B cell (primary cell): ENCODE measurements at regions not wholly inside any gene's neighbourhood (a gene's known extent, or its start where the extent isn't known, plus 50 kb on each side); places are given as distances from the start of the nearest gene placed in this dataset.

Experiments
- ATAC-seq: fragments of 200-7000 bp; cut with Tn5 transposase; one replicate; pipeline ENCODE4 v1.10.0; 2021; ENCODE audit warnings: low read depth, mild to moderate bottlenecking, moderate number of reproducible peaks, moderate library complexity
- CTCF ChIA-PET: fragments of 350-600 bp; sonication (Branson Sonifier 250); formaldehyde crosslinking; loops from one replicate; lab custom pipeline; 2021; ENCODE audit warnings: antibody characterized with exemption, inconsistent platforms; lab: Charles Lee
- POLR2A ChIA-PET: fragments of 350-600 bp; sonication (Branson Sonifier 250); formaldehyde crosslinking; loops from one replicate; lab custom pipeline; 2021; ENCODE audit warnings: antibody characterized with exemption; lab: Charles Lee
- DNase-seq: peaks from one replicate; pipeline ENCODE4 v3.0.0; 2013
- H2AFZ ChIP-seq: 2 replicates; pipeline ENCODE4 v1.6.1; 2012; ENCODE audit warnings: mild to moderate bottlenecking, low read depth, low read length; ENCODE audit not compliant: insufficient read depth, poor library complexity, severe bottlenecking
- H3K27ac ChIP-seq, 2 donors: 1 replicate in 1 of 2; 2 replicates in 1 of 2; pipeline ENCODE4 v1.5.1; 2012 to 2013; ENCODE audit warnings: low read length in 2 of 2, mild to moderate bottlenecking in 2 of 2, moderate library complexity in 1 of 2
- H3K27me3 ChIP-seq, 4 experiments: fragments of 200-600 bp in 1 of 4; sonication (generic) in 1 of 4; replicated peaks in 1 of 4; 1 replicate in 2 of 4; 2 replicates in 2 of 4; pipeline versions ENCODE4 v1.6.1 to v1.7.0; 2013 to 2016; ENCODE audit warnings: low read length in 3 of 4, mild to moderate bottlenecking in 2 of 4, mixed read lengths in 1 of 4, moderate library complexity in 1 of 4; ENCODE audit not compliant: insufficient read depth in 4 of 4, control insufficient read depth in 3 of 4; ENCODE audit errors: control extremely low read depth in 1 of 4
- H3K36me3 ChIP-seq, 2 experiments: replicated peaks in 1 of 2; 1 replicate in 1 of 2; 2 replicates in 1 of 2; pipeline versions ENCODE4 v1.6.1 to v1.7.1; 2013; ENCODE audit warnings: low read length in 1 of 2; ENCODE audit not compliant: insufficient read depth in 2 of 2, control insufficient read depth in 1 of 2; ENCODE audit errors: control extremely low read depth in 1 of 2, extremely low read depth in 1 of 2
- H3K4me1 ChIP-seq, 2 donors: fragments of 200-600 bp in 1 of 2; sonication (generic) in 1 of 2; 1 replicate in 1 of 2; 2 replicates in 1 of 2; pipeline versions ENCODE4 v1.5.1 to v1.6.1; 2013 to 2017; ENCODE audit warnings: low read length in 2 of 2; ENCODE audit not compliant: control insufficient read depth in 2 of 2, insufficient read depth in 2 of 2
- H3K4me2 ChIP-seq: replicated peaks from 2 replicates; pipeline ENCODE3; 2012; ENCODE audit warnings: mild to moderate bottlenecking, low read depth, low read length; ENCODE audit not compliant: poor library complexity, severe bottlenecking
- H3K4me3 ChIP-seq, 5 experiments: fragments of 200-600 bp in 1 of 5; sonication (generic) in 1 of 5; 1 replicate in 3 of 5; 2 replicates in 2 of 5; pipeline versions ENCODE4 v1.5.1 to v1.7.0; 2011 to 2016; ENCODE audit warnings: low read length in 4 of 5, mild to moderate bottlenecking in 4 of 5, low read depth in 2 of 5, control low read depth in 1 of 5, moderate library complexity in 1 of 5; ENCODE audit not compliant: insufficient read depth in 1 of 5; ENCODE audit errors: control extremely low read depth in 1 of 5, extremely low read depth in 1 of 5
- H3K79me2 ChIP-seq: fragments of 200-600 bp; sonication (generic); one replicate; pipeline ENCODE4 v1.6.0; 2016; ENCODE audit warnings: low read length; ENCODE audit not compliant: control insufficient read depth, insufficient read depth
- H3K9ac ChIP-seq: fragments of 200-600 bp; sonication (generic); 2 replicates; pipeline ENCODE4 v1.6.1; 2017; ENCODE audit warnings: mild to moderate bottlenecking, low read length, moderate library complexity
- H3K9me3 ChIP-seq, 3 donors: one replicate each; pipeline versions ENCODE4 v1.6.1 to v1.7.1; 2013; ENCODE audit warnings: low read length in 2 of 3; ENCODE audit not compliant: control insufficient read depth in 2 of 3, insufficient read depth in 1 of 3; ENCODE audit errors: control extremely low read depth in 1 of 3
- H4K20me1 ChIP-seq: 2 replicates; pipeline ENCODE4 v1.6.0; 2012; ENCODE audit warnings: mild to moderate bottlenecking, low read length; ENCODE audit not compliant: insufficient read depth, control insufficient read depth, poor library complexity, severe bottlenecking
- H3K27ac Mint-ChIP-seq: one replicate; pipeline ENCODE4 v1.8.0; 2021; ENCODE audit warnings: mixed read lengths
- H3K27me3 Mint-ChIP-seq: one replicate; pipeline ENCODE4 v1.8.0; 2021; ENCODE audit warnings: mixed read lengths
- H3K4me1 Mint-ChIP-seq: one replicate; pipeline ENCODE4 v1.8.0; 2021; ENCODE audit warnings: mixed read lengths
- H3K4me3 Mint-ChIP-seq: one replicate; pipeline ENCODE4 v1.8.0; 2021; ENCODE audit warnings: mixed read lengths
- H3K9me3 Mint-ChIP-seq: one replicate; pipeline ENCODE4 v1.8.0; 2022; ENCODE audit warnings: mixed read lengths; ENCODE audit not compliant: insufficient read depth
- EZH2 ChIP-seq: IDR thresholded peaks from 2 replicates; pipeline ENCODE4 v1.6.1; 2012; ENCODE audit warnings: borderline replicate concordance, low read depth, mild to moderate bottlenecking, moderate library complexity, low read length; ENCODE audit not compliant: insufficient read depth, poor library complexity, severe bottlenecking
- WGBS: methylation state at CpG from one replicate; pipeline ENCODE4 v1.1.5; 2013; ENCODE audit warnings: missing lambda C conversion rate; ENCODE audit not compliant: insufficient coverage; 5-methylcytosine and 5-hydroxymethylcytosine counted together
- intact Hi-C: fragments of 100-400 bp; cut with micrococcal nuclease; formaldehyde crosslinking; loops from one replicate; pipeline ENCODE4 v1.10.0; 2022
- TF ChIP-seq, protein P1 (sequence below): fragments of 200-600 bp; IDR thresholded peaks from one replicate; pipeline ENCODE4 v1.8.0; 2022; ENCODE audit warnings: antibody characterized with exemption, mild to moderate bottlenecking

DNA sequence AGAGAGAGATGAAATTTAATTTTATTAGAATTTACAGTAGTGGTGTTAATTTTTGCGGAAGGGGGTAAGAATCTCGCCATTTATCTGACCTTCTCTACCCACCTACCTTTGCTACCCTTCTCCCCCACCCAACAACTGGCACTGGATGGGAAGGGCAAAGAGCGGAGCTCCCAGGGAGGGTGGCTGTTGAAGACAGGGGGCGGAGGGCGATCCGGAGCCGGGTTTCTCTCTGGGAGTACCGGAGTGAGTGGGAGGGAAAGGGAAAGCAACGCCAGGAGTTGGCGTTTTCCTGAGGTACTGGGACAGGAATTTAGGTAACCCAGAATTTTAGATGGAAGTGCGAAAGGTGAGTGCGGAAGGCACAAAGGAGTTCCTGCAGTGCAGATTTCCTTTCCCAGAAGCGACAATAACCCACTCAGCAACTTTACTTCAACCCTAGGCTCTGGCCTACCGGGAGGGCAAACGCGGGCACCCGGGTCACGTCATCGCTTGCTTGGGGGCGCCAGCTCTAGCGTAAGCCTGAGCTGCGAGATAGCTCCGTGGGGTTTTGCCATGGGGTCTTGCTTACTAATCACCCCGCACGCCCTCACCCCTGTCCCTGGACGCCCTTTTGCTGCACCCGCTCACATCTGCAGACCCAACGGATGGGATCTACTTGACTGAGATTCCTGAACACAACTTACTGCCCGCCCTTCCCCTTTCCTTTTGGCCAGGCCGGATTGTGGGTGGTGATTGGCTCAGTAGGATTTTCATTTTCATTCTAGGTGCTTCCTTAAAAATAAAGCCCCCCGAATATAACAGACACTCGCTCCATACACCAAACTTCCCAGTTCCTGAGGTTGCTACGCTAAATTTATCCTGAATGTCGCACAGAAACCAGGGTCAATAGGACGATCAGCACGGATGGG, 413.0 kb upstream of the ESRRG start:
- ATAC-seq: no peak
- Histone ChIP-seq H3K4me1 (peaks cover 4% of the 10 kb centered on the region in 2 donors), H3K79me2 (no peaks in the 10 kb centered on the region), H3K9me3 (peaks cover 0 to 43% (median 0%) of the 10 kb centered on the region in 3 donors), H3K4me3 (no peak overlapping the region), H3K9ac (no peak overlapping the region), H3K36me3 (no peaks in the 10 kb centered on the region), H3K27me3 (peaks cover 0 to 64% (median 27%) of the 10 kb centered on the region in 4 experiments), H2AFZ (no peak overlapping the region), H3K27ac (no peak overlapping the region), H4K20me1 (no peaks in the 10 kb centered on the region), H3K4me2 (peak overlapping the region; percentile 19)
- Mint-ChIP-seq H3K4me1 (peaks cover 4% of the 10 kb centered on the region), H3K9me3 (peaks cover 3% of the 10 kb centered on the region), H3K27me3 (peaks cover 65% of the 10 kb centered on the region), H3K27ac (peak overlapping the region; percentile 15), H3K4me3 (no peak overlapping the region)
- no peak for TF ChIP-seq EZH2
- TF ChIP-seq, protein P1, sequence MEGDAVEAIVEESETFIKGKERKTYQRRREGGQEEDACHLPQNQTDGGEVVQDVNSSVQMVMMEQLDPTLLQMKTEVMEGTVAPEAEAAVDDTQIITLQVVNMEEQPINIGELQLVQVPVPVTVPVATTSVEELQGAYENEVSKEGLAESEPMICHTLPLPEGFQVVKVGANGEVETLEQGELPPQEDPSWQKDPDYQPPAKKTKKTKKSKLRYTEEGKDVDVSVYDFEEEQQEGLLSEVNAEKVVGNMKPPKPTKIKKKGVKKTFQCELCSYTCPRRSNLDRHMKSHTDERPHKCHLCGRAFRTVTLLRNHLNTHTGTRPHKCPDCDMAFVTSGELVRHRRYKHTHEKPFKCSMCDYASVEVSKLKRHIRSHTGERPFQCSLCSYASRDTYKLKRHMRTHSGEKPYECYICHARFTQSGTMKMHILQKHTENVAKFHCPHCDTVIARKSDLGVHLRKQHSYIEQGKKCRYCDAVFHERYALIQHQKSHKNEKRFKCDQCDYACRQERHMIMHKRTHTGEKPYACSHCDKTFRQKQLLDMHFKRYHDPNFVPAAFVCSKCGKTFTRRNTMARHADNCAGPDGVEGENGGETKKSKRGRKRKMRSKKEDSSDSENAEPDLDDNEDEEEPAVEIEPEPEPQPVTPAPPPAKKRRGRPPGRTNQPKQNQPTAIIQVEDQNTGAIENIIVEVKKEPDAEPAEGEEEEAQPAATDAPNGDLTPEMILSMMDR: no peak
- ChIA-PET CTCF (no interaction called here), POLR2A (no interaction called here)
- DNase-seq: no peak
- intact Hi-C loops: no loop called here
- 12% methylated on average over 21 of the region's 36 CpGs for WGBS

DNA sequence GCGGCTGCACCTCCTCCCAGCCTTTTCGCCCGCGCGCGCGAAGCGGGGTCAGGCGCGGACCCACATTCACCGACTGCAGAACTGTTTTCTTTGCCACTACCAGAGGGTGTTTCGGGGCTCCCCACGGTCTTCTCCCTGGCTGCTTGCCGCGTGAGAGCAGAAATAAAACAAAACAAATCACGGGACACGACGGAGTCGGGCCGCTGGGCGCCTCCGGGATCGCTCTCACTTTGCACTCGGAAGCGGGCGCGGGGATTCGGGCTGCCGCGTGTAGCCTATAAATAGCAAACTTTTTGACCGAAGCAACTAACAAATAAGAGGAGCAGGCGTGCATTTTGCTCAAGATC, 412.3 kb upstream of the ESRRG start:
- ATAC-seq: no peak
- Histone ChIP-seq H3K4me1 (peaks cover 4% of the 10 kb centered on the region in 2 donors), H3K27ac (no peak overlapping the region), H4K20me1 (no peaks in the 10 kb centered on the region), H3K4me2 (peak overlapping the region; percentile 19), H3K27me3 (peaks cover 0 to 58% (median 22%) of the 10 kb centered on the region in 4 experiments), H3K9ac (no peak overlapping the region), H3K9me3 (peaks cover 0 to 43% (median 0%) of the 10 kb centered on the region in 3 donors), H2AFZ (no peak overlapping the region), H3K4me3 (no peak overlapping the region), H3K36me3 (no peaks in the 10 kb centered on the region), H3K79me2 (no peaks in the 10 kb centered on the region)
- H3K27ac Mint-ChIP-seq: no peak overlapping the region
- no peak overlapping the region for H3K4me3 Mint-ChIP-seq
- WGBS: 5% methylated on average over 28 of the region's 32 CpGs
- intact Hi-C loops: no loop called here
- no peak for DNase-seq
- ChIA-PET POLR2A (interaction anchor here (0.7 kb wide), 1 partner anchor 16 kb away, joined by 3 read pairs; no protein-coding TSS in a partner anchor), CTCF (no interaction called here)
- H3K9me3 Mint-ChIP-seq: peaks cover 3% of the 10 kb centered on the region
- H3K4me1 Mint-ChIP-seq: peaks cover 4% of the 10 kb centered on the region
- TF ChIP-seq, protein P1: no peak
- TF ChIP-seq EZH2: no peak
- H3K27me3 Mint-ChIP-seq: peaks cover 61% of the 10 kb centered on the region
